ENCODE measurements at regions not wholly inside any gene's neighbourhood (a gene's known extent, or its start where the extent isn't known, plus 50 kb on each side); places are given as distances from the start of the nearest gene placed in this dataset.
"Not testable (repeated sequence)": the region's sequence is repeated elsewhere in the genome, so short reads cannot be mapped to it uniquely, and the experiment has no call there.

DNA sequence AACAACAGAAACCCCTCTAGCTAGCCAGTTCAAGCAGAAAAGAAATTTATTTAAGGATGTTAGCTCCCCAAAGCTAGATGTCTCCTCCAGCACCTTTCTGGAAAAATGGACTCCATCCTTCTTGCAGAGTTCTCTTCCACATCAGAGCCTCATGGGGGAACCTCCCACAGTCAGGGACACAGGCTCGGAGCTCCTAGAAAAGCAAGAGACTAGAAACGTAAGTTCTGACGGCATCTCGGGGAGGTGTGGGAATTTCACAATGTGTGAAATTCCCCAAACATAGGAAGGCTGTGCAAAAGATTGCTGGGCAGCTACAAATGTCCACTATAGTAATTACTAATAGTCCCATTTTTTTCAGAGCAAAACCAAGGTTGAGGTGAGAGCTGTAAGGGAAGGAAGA is 184.8 kb downstream of the EVX1 start:
- no peaks in the 10 kb centered on the region for H3K9me3 Mint-ChIP-seq
- H3K4me1 Mint-ChIP-seq (ENCODE audit: low read depth) = no peaks in the 10 kb centered on the region
- peaks cover 4% of the 10 kb centered on the region for H3K27me3 Mint-ChIP-seq (ENCODE audit: low read depth)

DNA sequence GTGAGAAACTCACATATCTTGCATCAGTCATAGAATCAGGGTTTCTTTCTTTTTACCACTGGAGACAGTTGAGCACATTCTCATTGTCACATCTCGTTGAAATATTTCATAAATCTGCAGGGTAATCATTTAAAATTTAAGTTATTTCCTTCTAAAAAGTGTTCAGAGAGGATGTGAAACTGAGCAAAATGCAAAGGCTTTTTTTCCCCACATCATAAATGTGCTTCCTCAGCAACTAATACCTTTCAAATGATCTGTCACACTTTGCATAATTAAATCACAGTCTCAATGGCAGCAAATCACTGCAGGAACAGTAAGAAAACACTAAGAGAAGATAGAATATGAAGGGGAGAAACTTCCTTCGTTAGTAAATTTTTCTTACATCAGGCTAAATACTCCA is 187.5 kb downstream of the EVX1 start:
- Mint-ChIP-seq H3K36me3 (ENCODE audit: low read depth) (no peaks in the 10 kb centered on the region), H3K4me1 (ENCODE audit: low read depth) (no peaks in the 10 kb centered on the region), H3K27me3 (ENCODE audit: low read depth) (peaks cover 5% of the 10 kb centered on the region), H3K4me3 (ENCODE audit: low read depth) (no peak overlapping the region), H3K27ac (no peak overlapping the region), H3K9me3 (no peaks in the 10 kb centered on the region)
- intact Hi-C loops (cut with micrococcal nuclease) = no loop called here
- no peak for DNase-seq (ENCODE audit: low spot score)

More for the DNA sequence above, 184.8 kb downstream of the EVX1 start:
- intact Hi-C loops (cut with micrococcal nuclease) = no loop called here
- DNase-seq (ENCODE audit: low spot score) = no peak
- Mint-ChIP-seq H3K36me3 (ENCODE audit: low read depth) (no peaks in the 10 kb centered on the region), H3K27ac (no peak overlapping the region), H3K4me3 (ENCODE audit: low read depth) (no peak overlapping the region)

DNA sequence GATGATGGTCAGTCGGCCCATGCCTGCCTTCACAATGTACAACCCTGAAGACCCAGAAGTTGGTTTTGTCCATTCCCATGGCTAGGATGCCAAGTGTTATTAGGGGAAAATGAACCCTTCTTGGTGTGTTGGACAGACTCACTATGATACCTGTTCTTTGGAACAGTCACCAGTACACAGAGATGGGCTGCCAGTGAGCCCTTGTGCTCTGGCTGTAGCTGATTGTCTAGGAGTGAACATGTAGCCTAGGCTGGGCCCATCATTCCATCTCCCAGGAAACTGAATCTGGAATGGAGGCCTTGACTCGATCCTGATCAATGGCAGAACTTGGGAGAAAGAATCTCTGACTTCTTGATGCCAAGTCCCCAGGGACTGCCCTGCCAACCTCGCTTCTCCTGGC is 188.9 kb downstream of the EVX1 start:
- no peaks in the 10 kb centered on the region for H3K9me3 Mint-ChIP-seq
- intact Hi-C loops (cut with micrococcal nuclease) = no loop called here
- H3K4me1 Mint-ChIP-seq (ENCODE audit: low read depth) = no peaks in the 10 kb centered on the region
- H3K27me3 Mint-ChIP-seq (ENCODE audit: low read depth) = peaks cover 5% of the 10 kb centered on the region
- H3K27ac Mint-ChIP-seq = no peak overlapping the region
- H3K4me3 Mint-ChIP-seq (ENCODE audit: low read depth) = no peak overlapping the region
- H3K36me3 Mint-ChIP-seq (ENCODE audit: low read depth) = no peaks in the 10 kb centered on the region
- DNase-seq (ENCODE audit: low spot score) = no peak

DNA sequence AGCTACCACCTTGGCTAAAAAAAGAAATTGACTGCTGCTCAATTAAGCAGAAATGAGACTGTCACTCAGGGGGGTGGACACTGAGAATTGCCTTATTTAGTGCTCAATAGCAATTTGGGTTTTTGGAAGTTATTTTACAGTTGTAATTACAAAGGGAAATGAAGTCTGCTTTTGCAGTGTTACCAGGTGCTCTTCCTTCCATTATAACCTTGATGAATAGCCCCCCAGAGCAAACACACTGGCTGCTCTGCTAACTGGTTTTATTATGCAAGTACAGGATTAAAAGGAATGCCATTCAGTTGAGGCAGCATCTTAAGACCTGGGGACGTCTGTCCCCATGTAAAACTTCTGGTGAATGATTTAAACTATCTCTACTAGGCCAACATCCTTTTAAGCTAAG is 191.0 kb downstream of the EVX1 start:
- Mint-ChIP-seq H3K27me3 (ENCODE audit: low read depth) (peaks cover 9% of the 10 kb centered on the region), H3K27ac (no peak overlapping the region), H3K4me1 (ENCODE audit: low read depth) (no peaks in the 10 kb centered on the region), H3K9me3 (no peaks in the 10 kb centered on the region), H3K4me3 (ENCODE audit: low read depth) (no peak overlapping the region), H3K36me3 (ENCODE audit: low read depth) (no peaks in the 10 kb centered on the region)
- DNase-seq (ENCODE audit: low spot score) = no peak
- intact Hi-C loops (cut with micrococcal nuclease) = no loop called here

DNA sequence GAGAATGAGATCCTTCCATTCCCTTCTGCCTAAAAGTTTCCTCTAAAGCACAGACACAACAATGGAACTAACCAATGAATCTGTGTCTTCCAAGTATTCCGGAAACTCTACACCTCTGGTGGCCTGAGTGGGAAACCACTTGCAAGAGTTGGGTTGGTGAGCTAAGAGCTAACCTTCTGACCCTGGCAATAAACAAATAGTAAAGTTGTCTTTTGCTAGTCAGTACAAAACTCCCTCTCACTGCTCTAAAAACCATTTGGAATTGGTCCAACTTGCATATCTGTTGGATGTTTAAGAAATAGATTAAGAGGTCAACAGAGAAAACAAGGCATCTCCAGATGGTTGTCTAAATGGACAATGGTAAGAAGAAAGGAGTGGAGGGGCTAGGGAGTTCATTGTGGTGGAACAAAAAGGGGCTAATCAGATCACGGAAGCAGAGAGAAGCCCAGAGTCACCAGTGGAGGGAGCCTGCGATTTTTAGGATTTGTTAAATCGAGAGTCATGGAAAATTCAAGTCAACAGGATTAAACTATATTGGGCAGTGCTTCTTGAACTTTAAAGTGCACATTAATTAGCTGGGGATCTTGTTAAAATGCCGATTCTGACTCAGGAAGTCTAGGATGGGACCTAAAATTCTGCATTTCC is 192.3 kb downstream of the EVX1 start:
- Mint-ChIP-seq H3K4me3 (ENCODE audit: low read depth) (no peak overlapping the region), H3K9me3 (no peaks in the 10 kb centered on the region), H3K27ac (no peak overlapping the region), H3K36me3 (ENCODE audit: low read depth) (no peaks in the 10 kb centered on the region), H3K4me1 (ENCODE audit: low read depth) (no peaks in the 10 kb centered on the region), H3K27me3 (ENCODE audit: low read depth) (peaks cover 9% of the 10 kb centered on the region)
- DNase-seq (ENCODE audit: low spot score) = no peak
- intact Hi-C loops (cut with micrococcal nuclease) = no loop called here

DNA sequence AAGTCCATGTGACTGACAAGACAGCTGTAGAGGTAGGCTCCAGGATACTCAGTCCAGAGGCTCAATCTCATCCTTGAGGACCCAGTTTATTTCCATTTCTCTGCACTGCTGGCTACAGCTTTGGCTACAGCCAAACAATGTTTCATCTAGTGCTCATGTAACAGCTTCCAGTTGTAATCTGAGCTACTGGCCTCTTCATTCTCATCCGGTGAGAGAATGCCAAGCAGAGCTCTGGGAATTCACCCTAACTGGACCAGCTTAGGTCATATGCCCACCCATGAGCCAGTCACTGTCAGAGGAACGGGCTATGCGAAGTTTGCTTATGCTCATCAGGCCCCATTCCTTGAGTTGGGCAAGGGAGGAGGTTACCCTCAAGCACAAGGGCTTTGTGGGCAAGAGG is 192.9 kb downstream of the EVX1 start:
- no peak for DNase-seq (ENCODE audit: low spot score)
- Mint-ChIP-seq H3K36me3 (ENCODE audit: low read depth) (no peaks in the 10 kb centered on the region), H3K9me3 (no peaks in the 10 kb centered on the region), H3K4me1 (ENCODE audit: low read depth) (no peaks in the 10 kb centered on the region), H3K27me3 (ENCODE audit: low read depth) (peaks cover 8% of the 10 kb centered on the region), H3K27ac (no peak overlapping the region), H3K4me3 (ENCODE audit: low read depth) (no peak overlapping the region)
- intact Hi-C loops (cut with micrococcal nuclease) = no loop called here

DNA sequence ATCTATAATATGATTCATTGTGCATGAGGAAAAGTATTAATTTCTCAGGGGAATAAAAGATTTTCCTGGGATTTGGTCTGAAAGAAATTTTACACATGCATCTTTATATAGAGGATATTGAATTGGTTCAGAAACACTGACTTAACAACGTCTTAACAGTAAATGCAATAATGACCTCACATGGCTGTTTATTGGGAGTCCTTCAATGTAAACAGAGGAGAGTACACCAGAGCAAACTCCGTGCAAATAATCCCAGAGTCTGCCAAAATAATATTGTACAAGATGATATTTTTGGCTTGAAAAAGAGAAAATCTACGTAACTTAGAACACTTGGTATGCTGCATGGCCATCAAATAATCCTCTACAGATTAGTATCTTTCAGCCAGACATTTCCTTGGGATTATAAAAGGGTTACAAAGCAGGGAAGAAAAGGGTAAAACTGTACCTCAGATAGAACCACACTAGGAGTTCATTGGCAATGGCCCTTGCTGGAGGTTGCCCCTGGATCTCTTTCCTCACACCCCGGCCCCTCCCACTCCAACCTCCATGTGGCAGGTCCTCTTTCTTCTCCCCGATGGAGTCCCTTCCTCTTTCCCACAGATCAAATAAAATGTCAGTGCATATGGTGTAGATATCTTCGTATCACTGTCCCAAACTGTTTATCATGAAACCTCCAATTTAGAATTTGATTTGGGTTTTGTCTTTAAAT is 196.4 kb downstream of the EVX1 start:
- Mint-ChIP-seq H3K4me3 (ENCODE audit: low read depth) (no peak overlapping the region), H3K4me1 (ENCODE audit: low read depth) (no peaks in the 10 kb centered on the region), H3K27ac (no peak overlapping the region), H3K9me3 (no peaks in the 10 kb centered on the region), H3K36me3 (ENCODE audit: low read depth) (no peaks in the 10 kb centered on the region), H3K27me3 (ENCODE audit: low read depth) (peaks cover 6% of the 10 kb centered on the region)
- intact Hi-C loops (cut with micrococcal nuclease) = no loop called here
- DNase-seq (ENCODE audit: low spot score) = no peak

DNA sequence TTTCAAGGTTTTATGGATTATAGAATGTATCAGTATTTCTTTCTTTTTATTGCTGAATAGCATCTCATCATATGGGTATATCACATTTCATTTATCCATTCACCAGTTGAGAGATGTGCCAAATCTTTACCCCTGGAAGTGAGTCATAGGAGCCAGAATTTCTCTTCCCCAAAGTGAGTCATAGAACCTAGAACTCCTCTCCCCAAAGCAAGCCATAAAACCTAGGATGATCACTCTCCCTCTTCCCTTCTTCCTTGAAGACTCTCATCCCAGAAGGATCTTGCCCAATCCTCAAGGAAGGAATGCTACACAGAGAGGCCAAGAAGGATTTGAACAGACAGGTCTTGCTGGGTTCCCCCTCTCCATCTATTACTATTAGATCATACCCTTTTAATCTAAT is 199.9 kb downstream of the EVX1 start:
- Mint-ChIP-seq H3K4me1 (ENCODE audit: low read depth) (no peaks in the 10 kb centered on the region), H3K27me3 (ENCODE audit: low read depth) (peaks cover 5% of the 10 kb centered on the region), H3K9me3 (no peaks in the 10 kb centered on the region), H3K36me3 (ENCODE audit: low read depth) (no peaks in the 10 kb centered on the region), H3K4me3 (ENCODE audit: low read depth) (no peak overlapping the region), H3K27ac (no peak overlapping the region)
- intact Hi-C loops (cut with micrococcal nuclease) = no loop called here
- no peak for DNase-seq (ENCODE audit: low spot score)

DNA sequence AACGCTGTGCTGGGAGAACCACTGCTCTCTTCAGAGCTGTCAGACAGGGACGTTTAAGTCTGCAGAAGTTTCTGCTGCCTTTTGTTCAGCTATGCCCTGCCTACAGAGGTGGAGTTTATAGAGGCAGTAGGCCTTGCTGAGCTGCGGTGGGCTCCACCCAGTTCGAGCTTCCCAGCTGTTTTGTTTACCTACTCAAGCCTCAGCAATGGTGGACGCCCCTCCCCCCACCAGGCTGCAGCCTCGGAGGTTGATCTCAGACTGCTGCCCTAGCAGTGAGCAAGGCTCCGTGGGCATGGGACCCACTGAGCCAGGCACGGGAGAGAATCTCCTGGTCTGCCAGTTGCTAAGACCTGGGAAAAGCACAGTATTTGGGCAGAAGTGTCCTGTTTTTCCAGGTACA is 206.4 kb downstream of the EVX1 start:
- DNase-seq (ENCODE audit: low spot score); H3K4me1 Mint-ChIP-seq (ENCODE audit: low read depth); H3K4me3 Mint-ChIP-seq (ENCODE audit: low read depth); intact Hi-C loops (cut with micrococcal nuclease); H3K36me3 Mint-ChIP-seq (ENCODE audit: low read depth); H3K27ac Mint-ChIP-seq; H3K27me3 Mint-ChIP-seq (ENCODE audit: low read depth); H3K9me3 Mint-ChIP-seq: not testable (repeated sequence)

DNA sequence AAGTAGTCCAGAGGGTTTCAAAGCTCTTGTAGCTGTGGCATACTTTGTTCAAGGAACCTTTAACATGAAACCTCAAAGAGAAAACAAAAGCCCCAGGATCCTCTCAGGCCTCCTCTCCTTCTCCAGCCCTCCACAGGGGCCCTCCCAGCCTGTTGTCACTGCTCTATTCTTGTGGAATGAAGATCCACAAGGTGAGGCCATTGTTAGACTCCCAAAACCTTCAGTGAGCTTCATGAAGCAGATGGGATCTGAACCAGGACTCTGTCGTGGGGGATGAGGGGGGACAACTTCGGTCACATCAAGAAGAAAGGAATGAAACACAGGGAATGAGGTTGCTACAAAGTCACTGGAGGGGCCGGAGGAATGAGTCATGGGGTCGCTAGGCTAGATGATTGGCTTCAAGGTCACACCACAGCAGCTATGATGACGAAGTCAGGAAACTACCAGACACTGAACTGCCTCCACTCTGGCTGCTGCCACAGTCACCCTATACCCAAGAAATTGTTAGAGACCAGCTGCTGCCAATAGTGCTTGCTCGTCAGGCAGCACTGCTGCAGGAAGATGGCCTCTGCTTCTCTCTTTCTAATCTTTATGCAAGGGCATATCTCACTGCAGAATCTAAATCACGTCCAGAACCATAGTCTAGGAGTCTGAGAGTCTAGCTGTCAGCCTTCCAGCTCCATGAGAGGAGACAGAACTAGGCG is 208.8 kb downstream of the HIBADH start:
- Mint-ChIP-seq H3K27ac (no peak overlapping the region), H3K4me1 (ENCODE audit: low read depth) (no peaks in the 10 kb centered on the region), H3K36me3 (ENCODE audit: low read depth) (no peaks in the 10 kb centered on the region), H3K9me3 (no peaks in the 10 kb centered on the region), H3K4me3 (ENCODE audit: low read depth) (no peak overlapping the region), H3K27me3 (ENCODE audit: low read depth) (no peaks in the 10 kb centered on the region)
- intact Hi-C loops (cut with micrococcal nuclease) = no loop called here
- DNase-seq (ENCODE audit: low spot score) = no peak

DNA sequence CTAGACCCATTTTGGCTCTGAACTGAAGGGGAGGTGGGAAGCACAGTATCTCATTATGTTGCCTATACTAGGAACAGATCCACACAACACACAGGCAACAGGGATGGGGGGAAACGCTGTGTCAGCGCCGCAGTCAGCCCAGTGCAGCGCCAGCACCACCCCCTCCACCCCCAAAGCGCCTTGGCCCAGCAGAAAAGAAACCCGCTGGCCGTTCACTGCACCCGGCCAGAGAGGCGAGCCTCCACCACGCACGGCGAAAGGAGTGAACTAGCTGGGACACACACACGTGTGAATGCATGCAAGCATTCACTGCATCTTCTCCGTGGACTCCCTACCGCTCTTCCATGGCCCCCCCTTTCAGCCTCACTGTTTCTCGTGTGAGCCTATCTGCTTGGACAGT is 205.6 kb downstream of the HIBADH start:
- H3K9me3 Mint-ChIP-seq; H3K27me3 Mint-ChIP-seq (ENCODE audit: low read depth); intact Hi-C loops (cut with micrococcal nuclease); DNase-seq (ENCODE audit: low spot score); H3K4me3 Mint-ChIP-seq (ENCODE audit: low read depth); H3K4me1 Mint-ChIP-seq (ENCODE audit: low read depth); H3K36me3 Mint-ChIP-seq (ENCODE audit: low read depth); H3K27ac Mint-ChIP-seq: not testable (repeated sequence)

DNA sequence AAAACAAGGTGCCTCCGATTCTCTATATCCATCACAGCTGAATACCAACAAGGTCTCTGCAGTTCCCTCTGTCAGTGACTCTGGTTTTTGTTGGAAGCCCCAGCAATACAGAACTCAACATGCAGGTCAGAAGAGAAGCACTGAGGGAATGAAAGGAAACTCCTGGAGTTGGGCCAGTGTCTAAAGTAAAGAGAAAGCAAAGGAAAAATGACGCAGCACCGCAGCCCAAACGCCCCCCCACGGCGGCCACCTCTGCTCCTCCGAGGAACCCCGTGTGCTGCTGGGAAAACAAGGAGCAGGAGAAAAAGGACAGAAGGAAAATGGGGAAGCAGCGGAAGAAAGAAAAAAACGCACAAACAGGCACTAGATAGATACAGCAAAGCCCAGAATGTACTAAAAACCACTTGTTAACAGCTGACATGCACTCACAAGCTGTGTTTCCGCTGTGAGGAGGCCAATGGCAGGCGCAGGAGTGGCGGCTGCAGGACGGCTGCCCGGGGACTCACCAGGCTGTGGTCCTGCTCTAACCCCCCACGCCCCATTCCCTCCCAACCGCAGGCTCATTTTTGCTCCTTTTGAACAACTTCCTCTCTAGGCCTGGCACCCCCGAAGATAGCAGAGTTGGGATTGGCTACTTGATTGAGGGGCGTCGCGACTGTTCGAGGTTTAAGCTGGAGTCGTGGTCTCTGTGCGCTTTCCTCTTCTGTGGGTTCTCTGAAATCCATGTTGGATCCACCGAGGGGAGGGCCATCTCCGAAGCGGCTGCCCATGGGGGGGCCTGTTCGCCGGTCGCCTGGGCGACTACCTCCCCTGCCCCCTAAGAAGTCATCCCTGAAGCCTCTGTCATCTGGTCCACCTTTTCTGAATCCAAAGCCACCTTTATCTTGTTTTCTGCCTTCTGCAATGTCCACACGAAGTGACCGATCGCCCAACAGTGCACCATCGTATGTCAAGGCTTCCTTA is 204.8 kb downstream of the HIBADH start:
- DNase-seq (ENCODE audit: low spot score); H3K27ac Mint-ChIP-seq; H3K4me1 Mint-ChIP-seq (ENCODE audit: low read depth); H3K27me3 Mint-ChIP-seq (ENCODE audit: low read depth); H3K9me3 Mint-ChIP-seq; intact Hi-C loops (cut with micrococcal nuclease); H3K36me3 Mint-ChIP-seq (ENCODE audit: low read depth): not testable (repeated sequence)
- H3K4me3 Mint-ChIP-seq (ENCODE audit: low read depth) = peak overlapping the region; percentile 15

Measured in activated T-helper 2 cell treated with anti-CD3 and anti-CD28 coated beads, Interferon-gamma antibody, Interleukin-2, Interleukin-4, amounts not matched to agents 10 μg/mL and 5 μg/mL and 100 μg/mL, durations not matched to agents 14 hours and 24 hours and 36 hours (primary cell).